ENCODE measurements at regions not wholly inside any gene's neighbourhood (a gene's known extent, or its start where the extent isn't known, plus 50 kb on each side); places are given as distances from the start of the nearest gene placed in this dataset.

DNA sequence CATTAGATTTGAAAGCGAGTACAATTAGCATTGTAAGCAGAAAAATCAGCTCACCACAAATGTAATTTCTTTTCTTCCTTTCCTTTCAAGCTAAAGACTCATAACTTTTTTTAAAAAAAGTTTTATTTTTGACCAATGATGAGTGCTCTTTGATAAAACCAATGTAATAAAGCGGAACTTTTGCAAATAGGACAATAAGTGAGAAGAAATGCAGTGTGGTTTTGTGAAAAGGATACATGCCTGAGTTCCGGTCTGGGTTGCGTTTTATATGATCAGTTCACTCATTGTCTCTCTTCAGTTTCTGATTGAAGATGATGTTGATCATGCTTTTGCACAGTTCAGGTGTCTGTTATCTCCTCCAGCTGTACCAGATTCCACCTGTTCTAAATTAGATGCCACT, 274.4 kb downstream of the KLF12 start:
- Mint-ChIP-seq H3K4me3 (no peak overlapping the region), H3K9me3 (no peaks in the 10 kb centered on the region), H3K4me1 (peaks cover 18% of the 10 kb centered on the region), H3K27ac (no peak overlapping the region; the same call in 1 of the 2 replicates), H3K36me3 (no peaks in the 10 kb centered on the region), H3K27me3 (ENCODE audit: low read depth) (no peaks in the 10 kb centered on the region)
- TF ChIP-seq, protein P1, sequence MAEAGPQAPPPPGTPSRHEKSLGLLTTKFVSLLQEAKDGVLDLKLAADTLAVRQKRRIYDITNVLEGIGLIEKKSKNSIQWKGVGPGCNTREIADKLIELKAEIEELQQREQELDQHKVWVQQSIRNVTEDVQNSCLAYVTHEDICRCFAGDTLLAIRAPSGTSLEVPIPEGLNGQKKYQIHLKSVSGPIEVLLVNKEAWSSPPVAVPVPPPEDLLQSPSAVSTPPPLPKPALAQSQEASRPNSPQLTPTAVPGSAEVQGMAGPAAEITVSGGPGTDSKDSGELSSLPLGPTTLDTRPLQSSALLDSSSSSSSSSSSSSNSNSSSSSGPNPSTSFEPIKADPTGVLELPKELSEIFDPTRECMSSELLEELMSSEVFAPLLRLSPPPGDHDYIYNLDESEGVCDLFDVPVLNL (CRISPR knock-in tag; IDR thresholded peaks at IDR 0.05; ENCODE audit: borderline replicate concordance, low read depth): no peak
- TF ChIP-seq ZBTB21 (CRISPR knock-in tag; IDR thresholded peaks at IDR 0.05; ENCODE audit: borderline replicate concordance) (no peak), ZNF317 (CRISPR knock-in tag; IDR thresholded peaks at IDR 0.05; ENCODE audit: borderline replicate concordance, low read depth) (no peak), GTF2I (CRISPR knock-in tag; conservative IDR thresholded peaks at IDR 0.05) (no peak), RELA (CRISPR knock-in tag; IDR thresholded peaks at IDR 0.05; ENCODE audit: borderline replicate concordance) (no peak), SMAD4 (CRISPR knock-in tag; IDR thresholded peaks at IDR 0.05) (no peak), ZNF671 (CRISPR knock-in tag; IDR thresholded peaks at IDR 0.05) (no peak), CBFB (CRISPR knock-in tag; IDR thresholded peaks at IDR 0.05; ENCODE audit: low read depth) (no peak), NFE2L1 (CRISPR knock-in tag; IDR thresholded peaks at IDR 0.05) (no peak), RORB (CRISPR knock-in tag; IDR thresholded peaks at IDR 0.05) (no peak), NR2C2 (CRISPR knock-in tag; IDR thresholded peaks at IDR 0.05) (no peak), IRF2 (CRISPR knock-in tag; IDR thresholded peaks at IDR 0.05; ENCODE audit: borderline replicate concordance, low read depth) (no peak), ETV6 (CRISPR knock-in tag; IDR thresholded peaks at IDR 0.05) (no peak), OVOL2 (CRISPR knock-in tag; IDR thresholded peaks at IDR 0.05; ENCODE audit: borderline replicate concordance) (no peak)
- TF ChIP-seq, protein P2, sequence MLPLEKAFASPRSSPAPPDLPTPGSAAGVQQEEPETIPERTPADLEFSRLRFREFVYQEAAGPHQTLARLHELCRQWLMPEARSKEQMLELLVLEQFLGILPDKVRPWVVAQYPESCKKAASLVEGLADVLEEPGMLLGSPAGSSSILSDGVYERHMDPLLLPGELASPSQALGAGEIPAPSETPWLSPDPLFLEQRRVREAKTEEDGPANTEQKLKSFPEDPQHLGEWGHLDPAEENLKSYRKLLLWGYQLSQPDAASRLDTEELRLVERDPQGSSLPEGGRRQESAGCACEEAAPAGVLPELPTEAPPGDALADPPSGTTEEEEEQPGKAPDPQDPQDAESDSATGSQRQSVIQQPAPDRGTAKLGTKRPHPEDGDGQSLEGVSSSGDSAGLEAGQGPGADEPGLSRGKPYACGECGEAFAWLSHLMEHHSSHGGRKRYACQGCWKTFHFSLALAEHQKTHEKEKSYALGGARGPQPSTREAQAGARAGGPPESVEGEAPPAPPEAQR (CRISPR knock-in tag; IDR thresholded peaks at IDR 0.05): no peak
- TF ChIP-seq, protein P3, sequence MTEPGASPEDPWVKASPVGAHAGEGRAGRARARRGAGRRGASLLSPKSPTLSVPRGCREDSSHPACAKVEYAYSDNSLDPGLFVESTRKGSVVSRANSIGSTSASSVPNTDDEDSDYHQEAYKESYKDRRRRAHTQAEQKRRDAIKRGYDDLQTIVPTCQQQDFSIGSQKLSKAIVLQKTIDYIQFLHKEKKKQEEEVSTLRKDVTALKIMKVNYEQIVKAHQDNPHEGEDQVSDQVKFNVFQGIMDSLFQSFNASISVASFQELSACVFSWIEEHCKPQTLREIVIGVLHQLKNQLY (CRISPR knock-in tag; IDR thresholded peaks at IDR 0.05): no peak
- POLR2A ChIA-PET: no interaction called here
- no peak for ATAC-seq
- CTCF ChIA-PET: no interaction called here
- DNase-seq (ENCODE audit: low spot score): no peak

DNA sequence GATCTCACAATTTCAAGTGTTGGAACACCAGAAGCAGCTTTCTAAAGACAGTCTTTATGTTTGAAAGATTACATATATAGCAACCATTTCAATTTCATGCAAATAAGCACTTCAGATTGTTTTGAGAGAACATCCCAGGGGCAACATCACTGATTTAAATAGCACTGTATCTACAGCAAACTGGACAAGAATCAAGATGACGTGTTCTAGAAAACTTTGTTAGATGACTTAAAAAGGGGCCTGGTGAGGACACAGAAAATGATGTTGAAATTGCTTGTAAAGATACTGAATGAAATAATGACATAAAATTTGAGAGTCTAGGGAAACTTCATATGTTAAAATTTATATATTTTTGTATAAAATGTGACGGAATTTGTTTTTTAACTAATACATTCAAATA, 277.1 kb downstream of the KLF12 start:
- ChIA-PET POLR2A (no interaction called here), CTCF (no interaction called here)
- Mint-ChIP-seq H3K9me3 (no peaks in the 10 kb centered on the region), H3K36me3 (no peaks in the 10 kb centered on the region), H3K4me1 (peaks cover 26% of the 10 kb centered on the region), H3K27ac (no peak overlapping the region), H3K27me3 (ENCODE audit: low read depth) (no peaks in the 10 kb centered on the region), H3K4me3 (no peak overlapping the region)
- no peak for DNase-seq (ENCODE audit: low spot score)
- ATAC-seq: no peak
- TF ChIP-seq ZNF671 (CRISPR knock-in tag; IDR thresholded peaks at IDR 0.05) (no peak), FOXP1 (CRISPR knock-in tag; IDR thresholded peaks at IDR 0.05; ENCODE audit: borderline replicate concordance) (no peak), CREM (CRISPR knock-in tag; IDR thresholded peaks at IDR 0.05) (no peak), TP53 (CRISPR knock-in tag; IDR thresholded peaks at IDR 0.05) (no peak)
- TF ChIP-seq, protein P4, sequence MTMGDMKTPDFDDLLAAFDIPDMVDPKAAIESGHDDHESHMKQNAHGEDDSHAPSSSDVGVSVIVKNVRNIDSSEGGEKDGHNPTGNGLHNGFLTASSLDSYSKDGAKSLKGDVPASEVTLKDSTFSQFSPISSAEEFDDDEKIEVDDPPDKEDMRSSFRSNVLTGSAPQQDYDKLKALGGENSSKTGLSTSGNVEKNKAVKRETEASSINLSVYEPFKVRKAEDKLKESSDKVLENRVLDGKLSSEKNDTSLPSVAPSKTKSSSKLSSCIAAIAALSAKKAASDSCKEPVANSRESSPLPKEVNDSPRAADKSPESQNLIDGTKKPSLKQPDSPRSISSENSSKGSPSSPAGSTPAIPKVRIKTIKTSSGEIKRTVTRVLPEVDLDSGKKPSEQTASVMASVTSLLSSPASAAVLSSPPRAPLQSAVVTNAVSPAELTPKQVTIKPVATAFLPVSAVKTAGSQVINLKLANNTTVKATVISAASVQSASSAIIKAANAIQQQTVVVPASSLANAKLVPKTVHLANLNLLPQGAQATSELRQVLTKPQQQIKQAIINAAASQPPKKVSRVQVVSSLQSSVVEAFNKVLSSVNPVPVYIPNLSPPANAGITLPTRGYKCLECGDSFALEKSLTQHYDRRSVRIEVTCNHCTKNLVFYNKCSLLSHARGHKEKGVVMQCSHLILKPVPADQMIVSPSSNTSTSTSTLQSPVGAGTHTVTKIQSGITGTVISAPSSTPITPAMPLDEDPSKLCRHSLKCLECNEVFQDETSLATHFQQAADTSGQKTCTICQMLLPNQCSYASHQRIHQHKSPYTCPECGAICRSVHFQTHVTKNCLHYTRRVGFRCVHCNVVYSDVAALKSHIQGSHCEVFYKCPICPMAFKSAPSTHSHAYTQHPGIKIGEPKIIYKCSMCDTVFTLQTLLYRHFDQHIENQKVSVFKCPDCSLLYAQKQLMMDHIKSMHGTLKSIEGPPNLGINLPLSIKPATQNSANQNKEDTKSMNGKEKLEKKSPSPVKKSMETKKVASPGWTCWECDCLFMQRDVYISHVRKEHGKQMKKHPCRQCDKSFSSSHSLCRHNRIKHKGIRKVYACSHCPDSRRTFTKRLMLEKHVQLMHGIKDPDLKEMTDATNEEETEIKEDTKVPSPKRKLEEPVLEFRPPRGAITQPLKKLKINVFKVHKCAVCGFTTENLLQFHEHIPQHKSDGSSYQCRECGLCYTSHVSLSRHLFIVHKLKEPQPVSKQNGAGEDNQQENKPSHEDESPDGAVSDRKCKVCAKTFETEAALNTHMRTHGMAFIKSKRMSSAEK (CRISPR knock-in tag; IDR thresholded peaks at IDR 0.05; ENCODE audit: borderline replicate concordance): no peak
- TF ChIP-seq, protein P5, sequence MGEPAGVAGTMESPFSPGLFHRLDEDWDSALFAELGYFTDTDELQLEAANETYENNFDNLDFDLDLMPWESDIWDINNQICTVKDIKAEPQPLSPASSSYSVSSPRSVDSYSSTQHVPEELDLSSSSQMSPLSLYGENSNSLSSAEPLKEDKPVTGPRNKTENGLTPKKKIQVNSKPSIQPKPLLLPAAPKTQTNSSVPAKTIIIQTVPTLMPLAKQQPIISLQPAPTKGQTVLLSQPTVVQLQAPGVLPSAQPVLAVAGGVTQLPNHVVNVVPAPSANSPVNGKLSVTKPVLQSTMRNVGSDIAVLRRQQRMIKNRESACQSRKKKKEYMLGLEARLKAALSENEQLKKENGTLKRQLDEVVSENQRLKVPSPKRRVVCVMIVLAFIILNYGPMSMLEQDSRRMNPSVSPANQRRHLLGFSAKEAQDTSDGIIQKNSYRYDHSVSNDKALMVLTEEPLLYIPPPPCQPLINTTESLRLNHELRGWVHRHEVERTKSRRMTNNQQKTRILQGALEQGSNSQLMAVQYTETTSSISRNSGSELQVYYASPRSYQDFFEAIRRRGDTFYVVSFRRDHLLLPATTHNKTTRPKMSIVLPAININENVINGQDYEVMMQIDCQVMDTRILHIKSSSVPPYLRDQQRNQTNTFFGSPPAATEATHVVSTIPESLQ (CRISPR knock-in tag; IDR thresholded peaks at IDR 0.05): no peak
- TF ChIP-seq, protein P6, sequence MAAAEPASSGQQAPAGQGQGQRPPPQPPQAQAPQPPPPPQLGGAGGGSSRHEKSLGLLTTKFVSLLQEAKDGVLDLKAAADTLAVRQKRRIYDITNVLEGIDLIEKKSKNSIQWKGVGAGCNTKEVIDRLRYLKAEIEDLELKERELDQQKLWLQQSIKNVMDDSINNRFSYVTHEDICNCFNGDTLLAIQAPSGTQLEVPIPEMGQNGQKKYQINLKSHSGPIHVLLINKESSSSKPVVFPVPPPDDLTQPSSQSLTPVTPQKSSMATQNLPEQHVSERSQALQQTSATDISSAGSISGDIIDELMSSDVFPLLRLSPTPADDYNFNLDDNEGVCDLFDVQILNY (CRISPR knock-in tag; IDR thresholded peaks at IDR 0.05): no peak
- TF ChIP-seq, protein P7, sequence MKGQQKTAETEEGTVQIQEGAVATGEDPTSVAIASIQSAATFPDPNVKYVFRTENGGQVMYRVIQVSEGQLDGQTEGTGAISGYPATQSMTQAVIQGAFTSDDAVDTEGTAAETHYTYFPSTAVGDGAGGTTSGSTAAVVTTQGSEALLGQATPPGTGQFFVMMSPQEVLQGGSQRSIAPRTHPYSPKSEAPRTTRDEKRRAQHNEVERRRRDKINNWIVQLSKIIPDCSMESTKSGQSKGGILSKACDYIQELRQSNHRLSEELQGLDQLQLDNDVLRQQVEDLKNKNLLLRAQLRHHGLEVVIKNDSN (CRISPR knock-in tag; IDR thresholded peaks at IDR 0.05): no peak
- TF ChIP-seq, protein P8, sequence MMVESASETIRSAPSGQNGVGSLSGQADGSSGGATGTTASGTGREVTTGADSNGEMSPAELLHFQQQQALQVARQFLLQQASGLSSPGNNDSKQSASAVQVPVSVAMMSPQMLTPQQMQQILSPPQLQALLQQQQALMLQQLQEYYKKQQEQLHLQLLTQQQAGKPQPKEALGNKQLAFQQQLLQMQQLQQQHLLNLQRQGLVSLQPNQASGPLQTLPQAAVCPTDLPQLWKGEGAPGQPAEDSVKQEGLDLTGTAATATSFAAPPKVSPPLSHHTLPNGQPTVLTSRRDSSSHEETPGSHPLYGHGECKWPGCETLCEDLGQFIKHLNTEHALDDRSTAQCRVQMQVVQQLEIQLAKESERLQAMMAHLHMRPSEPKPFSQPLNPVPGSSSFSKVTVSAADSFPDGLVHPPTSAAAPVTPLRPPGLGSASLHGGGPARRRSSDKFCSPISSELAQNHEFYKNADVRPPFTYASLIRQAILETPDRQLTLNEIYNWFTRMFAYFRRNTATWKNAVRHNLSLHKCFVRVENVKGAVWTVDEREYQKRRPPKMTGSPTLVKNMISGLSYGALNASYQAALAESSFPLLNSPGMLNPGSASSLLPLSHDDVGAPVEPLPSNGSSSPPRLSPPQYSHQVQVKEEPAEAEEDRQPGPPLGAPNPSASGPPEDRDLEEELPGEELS (CRISPR knock-in tag; IDR thresholded peaks at IDR 0.05): no peak

All from WTC11 (cell line).